SU-DHL-6 (cell line): ENCODE measurements at regions not wholly inside any gene's neighbourhood (a gene's known extent, or its start where the extent isn't known, plus 50 kb on each side); places are given as distances from the start of the nearest gene placed in this dataset.

Source experiments
- EZH2phosphoT487 ChIP-seq: fragments of 200-600 bp; sonication (generic), shearing (Covaris generic); conservative IDR thresholded peaks from 2 replicates; pipeline ENCODE4 v1.6.1; 2018; ENCODE audit warnings: mild to moderate bottlenecking, antibody characterized with exemption, low read length, moderate library complexity, mixed read lengths
- TF ChIP-seq, protein P1 (sequence below): fragments of 200-600 bp; sonication (generic); IDR thresholded peaks from one replicate; pipeline ENCODE4 v1.5.1; 2017; ENCODE audit warnings: antibody characterized with exemption, mild to moderate bottlenecking, low read length, moderate library complexity; ENCODE audit not compliant: insufficient read depth, poor library complexity, severe bottlenecking

DNA sequence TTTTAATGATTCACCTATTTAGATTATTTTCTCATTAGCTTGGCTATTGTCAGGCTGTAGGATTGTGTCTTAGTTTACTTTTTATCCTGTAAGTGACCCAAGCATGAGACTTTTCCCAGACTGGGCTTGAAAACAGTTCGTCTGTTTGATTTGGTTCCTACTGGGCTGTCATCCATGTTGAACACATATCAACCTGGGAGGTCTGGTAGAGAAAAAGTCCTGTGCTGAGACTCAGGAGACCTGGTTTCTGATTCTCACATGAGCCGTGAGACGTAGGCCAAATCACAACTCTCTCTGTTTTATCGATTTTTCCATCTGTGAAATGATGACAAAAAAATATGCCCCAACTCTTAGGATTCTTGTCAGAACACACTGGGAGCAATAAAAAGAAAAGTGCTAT, 98.8 kb upstream of the GALNT15 start:
- TF ChIP-seq, protein P1, sequence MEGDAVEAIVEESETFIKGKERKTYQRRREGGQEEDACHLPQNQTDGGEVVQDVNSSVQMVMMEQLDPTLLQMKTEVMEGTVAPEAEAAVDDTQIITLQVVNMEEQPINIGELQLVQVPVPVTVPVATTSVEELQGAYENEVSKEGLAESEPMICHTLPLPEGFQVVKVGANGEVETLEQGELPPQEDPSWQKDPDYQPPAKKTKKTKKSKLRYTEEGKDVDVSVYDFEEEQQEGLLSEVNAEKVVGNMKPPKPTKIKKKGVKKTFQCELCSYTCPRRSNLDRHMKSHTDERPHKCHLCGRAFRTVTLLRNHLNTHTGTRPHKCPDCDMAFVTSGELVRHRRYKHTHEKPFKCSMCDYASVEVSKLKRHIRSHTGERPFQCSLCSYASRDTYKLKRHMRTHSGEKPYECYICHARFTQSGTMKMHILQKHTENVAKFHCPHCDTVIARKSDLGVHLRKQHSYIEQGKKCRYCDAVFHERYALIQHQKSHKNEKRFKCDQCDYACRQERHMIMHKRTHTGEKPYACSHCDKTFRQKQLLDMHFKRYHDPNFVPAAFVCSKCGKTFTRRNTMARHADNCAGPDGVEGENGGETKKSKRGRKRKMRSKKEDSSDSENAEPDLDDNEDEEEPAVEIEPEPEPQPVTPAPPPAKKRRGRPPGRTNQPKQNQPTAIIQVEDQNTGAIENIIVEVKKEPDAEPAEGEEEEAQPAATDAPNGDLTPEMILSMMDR = no peak
- no peak for TF ChIP-seq EZH2phosphoT487
